ENCODE measurements at regions not wholly inside any gene's neighbourhood (a gene's known extent, or its start where the extent isn't known, plus 50 kb on each side); places are given as distances from the start of the nearest gene placed in this dataset.

GRCh38 chr3:28800203-28800602 lies 451.6 kb upstream of the AZI2 start:
- no peak for TF ChIP-seq CTCF (IDR thresholded peaks at IDR 0.05; ENCODE audit: insufficient read depth, low read length, poor library complexity, severe bottlenecking)
- TF ChIP-seq EZH2phosphoT487 (conservative IDR thresholded peaks at IDR 0.05; ENCODE audit: low read length) = no peak
